Peyer's patch (tissue), 4 donors: ENCODE measurements at regions not wholly inside any gene's neighbourhood (a gene's known extent, or its start where the extent isn't known, plus 50 kb on each side); places are given as distances from the start of the nearest gene placed in this dataset.

ENCODE experiments used
- CTCF ChIP-seq, 6 experiments: fragments of 450-650 bp in 4 of 6; fragments of 200-600 bp in 2 of 6; sonication (generic) in 1 of 6; IDR thresholded peaks; one replicate each; pipeline ENCODE4 v1.5.1; 2017 to 2019; ENCODE audit warnings: antibody characterized with exemption in 6 of 6, mild to moderate bottlenecking in 3 of 6, moderate library complexity in 1 of 6
- POLR2A ChIP-seq, 2 donors: fragments of 450-650 bp; IDR thresholded peaks; one replicate each; pipeline ENCODE4 v1.5.1; 2017; ENCODE audit warnings: antibody characterized with exemption in 2 of 2, mild to moderate bottlenecking in 2 of 2, moderate library complexity in 2 of 2

GRCh38 chr20:50387218-50387995 is 122.8 kb upstream of the PTPN1 start:
- TF ChIP-seq POLR2A (IDR thresholded peaks at IDR 0.05), result no peak
- no peak for TF ChIP-seq CTCF (IDR thresholded peaks at IDR 0.05)
